Gastroesophageal sphincter (tissue), 4 donors: ENCODE measurements at regions not wholly inside any gene's neighbourhood (a gene's known extent, or its start where the extent isn't known, plus 50 kb on each side); places are given as distances from the start of the nearest gene placed in this dataset.

Source experiments
- ATAC-seq: fragments of 150-250 bp; one replicate; pipeline ENCODE4 v1.9.1; 2016; ENCODE audit warnings: mild to moderate bottlenecking, moderate library complexity
- H3K27ac ChIP-seq, 4 donors: fragments of 200-600 bp; sonication (generic) in 3 of 4; 1 replicate in 3 of 4; 2 replicates in 1 of 4; pipeline ENCODE4 v1.5.1; 2016 to 2019
- H3K27me3 ChIP-seq: fragments of 200-600 bp; sonication (generic); one replicate; pipeline ENCODE4 v1.5.1; 2019
- H3K36me3 ChIP-seq, 2 donors: fragments of 200-600 bp; sonication (generic); one replicate each; pipeline ENCODE4 v1.5.1; 2019; ENCODE audit warnings: control low read depth in 1 of 2
- H3K4me1 ChIP-seq, 3 donors: fragments of 200-600 bp; sonication (generic); 1 replicate in 2 of 3; 2 replicates in 1 of 3; pipeline ENCODE4 v1.5.1; 2016 to 2019; ENCODE audit warnings: control low read depth in 2 of 3
- H3K4me3 ChIP-seq, 2 donors: fragments of 200-600 bp; sonication (generic); one replicate each; pipeline ENCODE4 v1.5.1; 2019; ENCODE audit warnings: mild to moderate bottlenecking in 1 of 2, moderate library complexity in 1 of 2
- H3K9me3 ChIP-seq, 3 donors: fragments of 200-600 bp; sonication (generic); one replicate each; pipeline ENCODE4 v1.5.1; 2017 to 2019; ENCODE audit warnings: control low read depth in 2 of 3
- CTCF ChIP-seq, 4 experiments: fragments of 200-600 bp in 2 of 4; fragments of 450-650 bp in 2 of 4; sonication (generic) in 1 of 4; IDR thresholded peaks; one replicate each; pipeline ENCODE4 v1.5.1; 2017 to 2019; ENCODE audit warnings: antibody characterized with exemption in 4 of 4, mild to moderate bottlenecking in 2 of 4, moderate library complexity in 2 of 4
- EP300 ChIP-seq: sonication (generic); formaldehyde crosslinking; IDR thresholded peaks from one replicate; pipeline ENCODE4 v1.6.1; 2017; ENCODE audit warnings: antibody characterized with exemption, mild to moderate bottlenecking
- POLR2A ChIP-seq, 2 donors: fragments of 450-650 bp; IDR thresholded peaks; one replicate each; pipeline ENCODE4 v1.6.1; 2017; ENCODE audit warnings: antibody characterized with exemption in 2 of 2, mild to moderate bottlenecking in 2 of 2, moderate library complexity in 1 of 2
- POLR2AphosphoS5 ChIP-seq: sonication (generic); formaldehyde crosslinking; IDR thresholded peaks from one replicate; pipeline ENCODE4 v1.6.1; 2017; ENCODE audit warnings: antibody characterized with exemption
- WGBS, 2 donors: methylation state at CpG; one replicate each; pipeline ENCODE4 v1.1.5; 2018; ENCODE audit warnings: low coverage in 1 of 2; 5-methylcytosine and 5-hydroxymethylcytosine counted together

- Histone ChIP-seq H3K27ac (no peak overlapping the region), H3K36me3 (no peaks in the 10 kb centered on the region)
- 78% methylated on average over 2 of the region's 2 CpGs; no CpG with 5 or more reads in 1 of the 2 donors for WGBS, 2 donors
Measured at GRCh38 chr18:55153346-55153745, 194.1 kb upstream of the CCDC68 start.

GRCh38 chr18:55152801-55153200 lies 193.5 kb upstream of the CCDC68 start:
- Histone ChIP-seq H3K36me3 (no peaks in the 10 kb centered on the region), H3K27ac (no peak overlapping the region), H3K4me1 (no peaks in the 10 kb centered on the region), H3K9me3 (no peaks in the 10 kb centered on the region), H3K4me3 (no peak overlapping the region), H3K27me3 (no peaks in the 10 kb centered on the region)
- ATAC-seq: no peak
- no peak for TF ChIP-seq CTCF (IDR thresholded peaks at IDR 0.05)
- no peak for TF ChIP-seq EP300
- TF ChIP-seq POLR2A (IDR thresholded peaks at IDR 0.05): no peak
- no peak for TF ChIP-seq POLR2AphosphoS5
- WGBS, 2 donors: 86% methylated on average over 1 of the region's 1 CpG; no CpG with 5 or more reads in 1 of the 2 donors

More at GRCh38 chr18:55153346-55153745, 194.1 kb upstream of the CCDC68 start:
- TF ChIP-seq CTCF (IDR thresholded peaks at IDR 0.05): no peak
- TF ChIP-seq EP300: no peak
- TF ChIP-seq POLR2AphosphoS5: no peak
- TF ChIP-seq POLR2A (IDR thresholded peaks at IDR 0.05): no peak
- Histone ChIP-seq H3K4me3 (no peak overlapping the region), H3K27me3 (no peaks in the 10 kb centered on the region), H3K4me1 (no peaks in the 10 kb centered on the region), H3K9me3 (no peaks in the 10 kb centered on the region)
- ATAC-seq: no peak

GRCh38 chr18:55149994-55150393 lies 190.7 kb upstream of the CCDC68 start:
- Histone ChIP-seq H3K9me3 (no peaks in the 10 kb centered on the region), H3K4me3 (no peak overlapping the region), H3K36me3 (no peaks in the 10 kb centered on the region), H3K4me1 (no peaks in the 10 kb centered on the region), H3K27ac (no peak overlapping the region), H3K27me3 (no peaks in the 10 kb centered on the region)
- 20 to 31% methylated on average over 6 of the region's 6 CpGs for WGBS, 2 donors
- TF ChIP-seq EP300: no peak
- no peak for TF ChIP-seq CTCF (IDR thresholded peaks at IDR 0.05)
- peak; percentile 55 for ATAC-seq

GRCh38 chr18:55147791-55148190 lies 188.5 kb upstream of the CCDC68 start:
- no peaks in the 10 kb centered on the region for H3K27me3 ChIP-seq
- H3K4me3 ChIP-seq: no peak overlapping the region
- no peaks in the 10 kb centered on the region for H3K9me3 ChIP-seq
- TF ChIP-seq EP300: no peak
- no peak for TF ChIP-seq CTCF (IDR thresholded peaks at IDR 0.05)
- TF ChIP-seq POLR2A (IDR thresholded peaks at IDR 0.05): no peak
- no peak for TF ChIP-seq POLR2AphosphoS5
- H3K4me1 ChIP-seq: no peaks in the 10 kb centered on the region
- 47 to 63% methylated on average over 2 to 3 of the region's 3 CpGs for WGBS, 2 donors
- H3K36me3 ChIP-seq: no peaks in the 10 kb centered on the region
- no peak overlapping the region for H3K27ac ChIP-seq
- no peak for ATAC-seq

GRCh38 chr18:55144193-55144930 lies 185.1 kb upstream of the CCDC68 start:
- WGBS, 2 donors: 40 to 57% methylated on average over 1 to 2 of the region's 2 CpGs
- no peaks in the 10 kb centered on the region for H3K9me3 ChIP-seq

More at GRCh38 chr18:55144193-55144930, 185.1 kb upstream of the CCDC68 start:
- Histone ChIP-seq H3K4me1 (no peaks in the 10 kb centered on the region), H3K4me3 (no peak overlapping the region), H3K27me3 (no peaks in the 10 kb centered on the region), H3K27ac (no peak overlapping the region), H3K36me3 (no peaks in the 10 kb centered on the region)
- no peak for TF ChIP-seq POLR2A (IDR thresholded peaks at IDR 0.05)
- no peak for TF ChIP-seq CTCF (IDR thresholded peaks at IDR 0.05)
- TF ChIP-seq EP300: no peak
- no peak for ATAC-seq
